OCI-LY7 (cell line): ENCODE measurements at regions not wholly inside any gene's neighbourhood (a gene's known extent, or its start where the extent isn't known, plus 50 kb on each side); places are given as distances from the start of the nearest gene placed in this dataset.

Source experiments
- BruUV-seq: library from RNA; stranded (reverse); fragments of 400-500 nt; replicated peaks from 2 replicates; lab custom pipeline; 2021; lab: Mats Ljungman, UMichigan
- CTCF ChIA-PET: fragments of 300-600 bp; sonication (Branson Sonifier 250); formaldehyde crosslinking; loops from one replicate; lab custom pipeline; 2022; ENCODE audit warnings: antibody characterized with exemption; ENCODE audit not compliant: unreplicated experiment; lab: Charles Lee
- POLR2A ChIA-PET: fragments of 300-600 bp; sonication (Branson Sonifier 250); formaldehyde crosslinking; loops from one replicate; lab custom pipeline; 2022; ENCODE audit warnings: antibody characterized with exemption; lab: Charles Lee
- DNase-seq: peaks from one replicate; pipeline ENCODE4 v3.0.0-alpha.2; 2015; ENCODE audit warnings: low spot score
- H2AFZ ChIP-seq: fragments of 200-600 bp; sonication (generic), shearing (Covaris generic); 2 replicates; pipeline ENCODE4 v1.6.1; 2014; ENCODE audit warnings: mild to moderate bottlenecking, antibody characterized with exemption, low read length, moderate library complexity
- H3K27ac ChIP-seq: fragments of 200-600 bp; sonication (generic); 2 replicates; pipeline ENCODE4 v1.5.1; 2014; ENCODE audit warnings: mixed run types, low read depth, mild to moderate bottlenecking, moderate library complexity, low read length, inconsistent platforms; ENCODE audit not compliant: poor library complexity, severe bottlenecking
- H3K36me3 ChIP-seq: fragments of 200-600 bp; sonication (generic); 2 replicates; pipeline ENCODE4 v1.6.1; 2014; ENCODE audit warnings: mild to moderate bottlenecking, antibody characterized with exemption, low read length, moderate library complexity, mixed read lengths; ENCODE audit not compliant: insufficient read depth
- H3K4me1 ChIP-seq: fragments of 200-600 bp; sonication (generic); 2 replicates; pipeline ENCODE4 v1.5.1; 2014; ENCODE audit warnings: mild to moderate bottlenecking, low read length; ENCODE audit not compliant: insufficient read depth, poor library complexity, severe bottlenecking
- H3K4me2 ChIP-seq: fragments of 200-600 bp; sonication (generic); 2 replicates; pipeline ENCODE4 v1.6.1; 2014; ENCODE audit warnings: mild to moderate bottlenecking, low read length
- H3K4me3 ChIP-seq: fragments of 200-600 bp; sonication (generic); 2 replicates; pipeline ENCODE4 v1.5.1; 2014; ENCODE audit warnings: mild to moderate bottlenecking, low read depth, low read length; ENCODE audit not compliant: poor library complexity, severe bottlenecking
- H3K79me2 ChIP-seq: fragments of 200-600 bp; sonication (generic); 2 replicates; pipeline ENCODE4 v1.6.1; 2016; ENCODE audit warnings: low read depth, mild to moderate bottlenecking, low read length, moderate library complexity, mixed read lengths; ENCODE audit not compliant: insufficient read depth
- H3K9me2 ChIP-seq: fragments of 200-600 bp; sonication (generic); 2 replicates; pipeline ENCODE4 v1.6.1; 2016; ENCODE audit warnings: mild to moderate bottlenecking, low read length, mixed read lengths; ENCODE audit not compliant: insufficient read depth
- H3K9me3 ChIP-seq: fragments of 200-600 bp; sonication (generic); 2 replicates; pipeline ENCODE4 v1.6.1; 2014; ENCODE audit warnings: mild to moderate bottlenecking, mixed run types, low read length, mixed read lengths
- H4K20me1 ChIP-seq: fragments of 200-600 bp; sonication (generic); 2 replicates; pipeline ENCODE4 v1.6.1; 2014; ENCODE audit warnings: mild to moderate bottlenecking, antibody characterized with exemption, low read length, moderate library complexity, mixed read lengths; ENCODE audit not compliant: insufficient read depth
- EZH2phosphoT487 ChIP-seq: fragments of 200-600 bp; sonication (generic); IDR thresholded peaks from 2 replicates; pipeline ENCODE4 v1.6.1; 2018; ENCODE audit warnings: low read depth, borderline replicate concordance, mild to moderate bottlenecking, mixed run types, antibody characterized with exemption, low read length, moderate library complexity, mixed read lengths
- intact Hi-C: fragments of 100-400 bp; cut with micrococcal nuclease; formaldehyde crosslinking; loops from one replicate; pipeline ENCODE4 v1.10.0; 2022; ENCODE audit not compliant: unreplicated experiment
- TF ChIP-seq, protein P1 (sequence below): fragments of 200-600 bp; sonication (generic); conservative IDR thresholded peaks from 2 replicates; pipeline ENCODE4 v1.5.1; 2014; ENCODE audit warnings: mild to moderate bottlenecking, antibody characterized with exemption, low read length, moderate library complexity, mixed read lengths

DNA sequence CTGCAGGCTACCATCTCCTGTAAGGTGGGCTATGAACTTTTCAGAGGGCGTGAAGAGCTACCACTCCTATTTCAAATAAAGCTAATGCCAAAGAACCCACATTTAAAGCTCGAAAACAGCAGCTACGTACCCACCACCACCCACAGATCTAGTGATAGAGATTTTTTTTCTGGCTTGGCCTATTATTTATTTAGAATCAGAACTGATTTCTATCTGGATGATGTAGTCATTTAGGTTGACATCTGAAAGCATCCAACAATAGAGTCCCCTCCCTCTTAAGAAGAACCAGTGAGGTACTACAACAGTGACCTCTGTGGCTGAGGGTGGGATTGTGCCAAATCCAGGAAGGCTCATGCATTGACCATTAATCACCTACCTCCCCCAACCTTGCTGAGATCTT, 113.8 kb upstream of the ADO start:
- Histone ChIP-seq H3K4me3 (no peak overlapping the region), H2AFZ (no peak overlapping the region; the same call in 1 of the 2 replicates), H3K4me2 (peak overlapping the region; percentile 35; the same call in 1 of the 2 replicates), H3K27ac (no peak overlapping the region), H3K9me3 (0 out of 2 replicates have a peak, but pooled peaks cover 6% of the 10 kb centered on the region), H3K36me3 (no peaks in the 10 kb centered on the region; the same call in 1 of the 2 replicates), H3K79me2 (no peaks in the 10 kb centered on the region), H3K4me1 (peaks cover 31% of the 10 kb centered on the region), H3K9me2 (no peaks in the 10 kb centered on the region), H4K20me1 (no peaks in the 10 kb centered on the region)
- DNase-seq = peak; percentile 53
- intact Hi-C loops = loop anchor here (2.0 kb wide), 1 partner anchor 80 kb away; no protein-coding TSS in a partner anchor
- BruUV-seq = no TSS peak
- ChIA-PET CTCF (interaction anchor here (1.0 kb wide), 1 partner anchor 44 kb away, joined by 3 read pairs; no protein-coding TSS in a partner anchor), POLR2A (interaction anchor here (0.9 to 2.1 kb wide), 2 partner anchors 9 to 44 kb away, joined by 3 to 5 read pairs; no protein-coding TSS in a partner anchor)
- TF ChIP-seq EZH2phosphoT487 = no peak
- TF ChIP-seq, protein P1, sequence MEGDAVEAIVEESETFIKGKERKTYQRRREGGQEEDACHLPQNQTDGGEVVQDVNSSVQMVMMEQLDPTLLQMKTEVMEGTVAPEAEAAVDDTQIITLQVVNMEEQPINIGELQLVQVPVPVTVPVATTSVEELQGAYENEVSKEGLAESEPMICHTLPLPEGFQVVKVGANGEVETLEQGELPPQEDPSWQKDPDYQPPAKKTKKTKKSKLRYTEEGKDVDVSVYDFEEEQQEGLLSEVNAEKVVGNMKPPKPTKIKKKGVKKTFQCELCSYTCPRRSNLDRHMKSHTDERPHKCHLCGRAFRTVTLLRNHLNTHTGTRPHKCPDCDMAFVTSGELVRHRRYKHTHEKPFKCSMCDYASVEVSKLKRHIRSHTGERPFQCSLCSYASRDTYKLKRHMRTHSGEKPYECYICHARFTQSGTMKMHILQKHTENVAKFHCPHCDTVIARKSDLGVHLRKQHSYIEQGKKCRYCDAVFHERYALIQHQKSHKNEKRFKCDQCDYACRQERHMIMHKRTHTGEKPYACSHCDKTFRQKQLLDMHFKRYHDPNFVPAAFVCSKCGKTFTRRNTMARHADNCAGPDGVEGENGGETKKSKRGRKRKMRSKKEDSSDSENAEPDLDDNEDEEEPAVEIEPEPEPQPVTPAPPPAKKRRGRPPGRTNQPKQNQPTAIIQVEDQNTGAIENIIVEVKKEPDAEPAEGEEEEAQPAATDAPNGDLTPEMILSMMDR = peak; percentile 70

- Histone ChIP-seq H3K4me3 (no peak overlapping the region), H3K79me2 (no peaks in the 10 kb centered on the region), H3K4me1 (peaks cover 31% of the 10 kb centered on the region), H3K36me3 (no peaks in the 10 kb centered on the region; the same call in 1 of the 2 replicates), H4K20me1 (no peaks in the 10 kb centered on the region), H2AFZ (peak overlapping the region; percentile 31; the same call in 1 of the 2 replicates), H3K27ac (no peak overlapping the region), H3K9me3 (0 out of 2 replicates have a peak, but pooled peaks cover 6% of the 10 kb centered on the region), H3K9me2 (no peaks in the 10 kb centered on the region), H3K4me2 (peak overlapping the region; percentile 35)
- no peak for DNase-seq
- intact Hi-C loops = loop anchor here (2.0 kb wide), 1 partner anchor 81 kb away; no protein-coding TSS in a partner anchor
- BruUV-seq = no TSS peak
- TF ChIP-seq, protein P1 = no peak
- TF ChIP-seq EZH2phosphoT487 = no peak
- POLR2A ChIA-PET = interaction anchor here (0.6 to 2.1 kb wide), 3 partner anchors 12 to 109 kb away, joined by 3 to 9 read pairs (median 5); no protein-coding TSS in a partner anchor
- CTCF ChIA-PET = no interaction called here
Measured at GRCh38 chr10:62691336-62691735, 113.2 kb upstream of the ADO start.

GRCh38 chr10:62692085-62692484, 112.4 kb upstream of the ADO start:
- Histone ChIP-seq H3K4me3 (no peak overlapping the region), H4K20me1 (no peaks in the 10 kb centered on the region), H3K4me2 (no peak overlapping the region), H3K4me1 (peaks cover 31% of the 10 kb centered on the region), H3K36me3 (no peaks in the 10 kb centered on the region; the same call in 1 of the 2 replicates), H3K27ac (no peak overlapping the region), H3K79me2 (no peaks in the 10 kb centered on the region), H3K9me2 (no peaks in the 10 kb centered on the region), H2AFZ (no peak overlapping the region), H3K9me3 (0 out of 2 replicates have a peak, but pooled peaks cover under 1% of the 10 kb centered on the region)
- intact Hi-C loops = no loop called here
- ChIA-PET POLR2A (interaction anchor here (0.6 to 2.1 kb wide), 2 partner anchors 12 to 43 kb away, joined by 3 to 5 read pairs; no protein-coding TSS in a partner anchor), CTCF (no interaction called here)
- TF ChIP-seq, protein P1 = no peak
- TF ChIP-seq EZH2phosphoT487 = no peak
- DNase-seq = no peak
- no TSS peak for BruUV-seq
